GM23338 (cell line): ENCODE measurements at regions not wholly inside any gene's neighbourhood (a gene's known extent, or its start where the extent isn't known, plus 50 kb on each side); places are given as distances from the start of the nearest gene placed in this dataset.

Experiments
- ATAC-seq: fragments of 200-7000 bp; cut with Tn5 transposase; 3 replicates; pipeline ENCODE4 v1.9.1; 2020
- DNase-seq: peaks from one replicate; pipeline ENCODE4 v3.0.0-alpha.2; 2015; ENCODE audit warnings: low spot score
- H2AFZ ChIP-seq: fragments of 200-600 bp; sonication (generic); 2 replicates; pipeline ENCODE4 v1.8.0; 2016; ENCODE audit warnings: antibody characterized with exemption, mild to moderate bottlenecking, moderate library complexity
- H3F3A ChIP-seq: fragments of 200-600 bp; sonication (generic); replicated peaks from 2 replicates; pipeline ENCODE4 v1.8.0; 2017; ENCODE audit warnings: antibody characterized with exemption, mixed run types, low read depth
- H3K27ac ChIP-seq: fragments of 200-600 bp; sonication (generic); 2 replicates; pipeline ENCODE4 v1.6.1; 2016; ENCODE audit warnings: low read depth
- H3K27me3 ChIP-seq: fragments of 200-600 bp; sonication (generic); 2 replicates; pipeline ENCODE4 v1.8.0; 2016; ENCODE audit warnings: mild to moderate bottlenecking, mixed run types, moderate library complexity; ENCODE audit not compliant: insufficient read depth
- H3K36me3 ChIP-seq: fragments of 200-600 bp; sonication (generic); 2 replicates; pipeline ENCODE4 v1.8.0; 2016; ENCODE audit warnings: mild to moderate bottlenecking; ENCODE audit not compliant: insufficient read depth
- H3K4me1 ChIP-seq: fragments of 200-600 bp; sonication (generic); 2 replicates; pipeline ENCODE4 v1.8.0; 2016; ENCODE audit warnings: mild to moderate bottlenecking, moderate library complexity; ENCODE audit not compliant: insufficient read depth
- H3K4me2 ChIP-seq: fragments of 200-600 bp; sonication (generic); 2 replicates; pipeline ENCODE4 v1.7.1; 2017; ENCODE audit warnings: mixed run types
- H3K4me3 ChIP-seq: fragments of 200-600 bp; sonication (generic); 2 replicates; pipeline ENCODE4 v1.6.1; 2016; ENCODE audit warnings: mixed run types
- H3K79me2 ChIP-seq: fragments of 200-600 bp; sonication (generic); replicated peaks from 2 replicates; pipeline ENCODE4 v1.8.0; 2017; ENCODE audit warnings: mild to moderate bottlenecking; ENCODE audit not compliant: insufficient read depth
- H3K9me2 ChIP-seq: fragments of 200-600 bp; sonication (generic); 2 replicates; pipeline ENCODE4 v1.8.0; 2017; ENCODE audit not compliant: insufficient read depth
- H4K20me1 ChIP-seq: fragments of 200-600 bp; sonication (generic); replicated peaks from 2 replicates; pipeline ENCODE4 v1.8.0; 2017; ENCODE audit warnings: mild to moderate bottlenecking; ENCODE audit not compliant: insufficient read depth
- H3K27ac Mint-ChIP-seq: 2 replicates; pipeline ENCODE4 v1.8.0; 2020; ENCODE audit warnings: inconsistent platforms, mild to moderate bottlenecking, moderate library complexity, mixed read lengths
- H3K27me3 Mint-ChIP-seq: 3 replicates; pipeline ENCODE4 v1.8.0; 2022; ENCODE audit warnings: low read depth, mild to moderate bottlenecking, moderate library complexity, mixed read lengths, inconsistent platforms; ENCODE audit not compliant: insufficient read depth, poor library complexity
- H3K36me3 Mint-ChIP-seq: 3 replicates; pipeline ENCODE4 v1.8.0; 2021; ENCODE audit warnings: low read depth, mild to moderate bottlenecking, inconsistent platforms, moderate library complexity, mixed read lengths
- H3K4me1 Mint-ChIP-seq: 3 replicates; pipeline ENCODE4 v1.8.0; 2020; ENCODE audit warnings: mild to moderate bottlenecking, inconsistent platforms, mixed read lengths
- H3K4me3 Mint-ChIP-seq: 3 replicates; pipeline ENCODE4 v1.8.0; 2021; ENCODE audit warnings: moderate library complexity, mild to moderate bottlenecking, inconsistent platforms, mixed read lengths
- H3K9me3 Mint-ChIP-seq: 3 replicates; pipeline ENCODE4 v1.8.0; 2020; ENCODE audit warnings: moderate library complexity, mild to moderate bottlenecking, inconsistent platforms, mixed read lengths
- CREB1 ChIP-seq: fragments of 250-450 bp; sonication (Bioruptor Pico); IDR thresholded peaks from 2 replicates; pipeline ENCODE4 v1.5.0; 2020; ENCODE audit warnings: low read depth, mild to moderate bottlenecking, moderate library complexity
- CTCF ChIP-seq, 2 experiments: fragments of 200-600 bp in 1 of 2; sonication (generic) in 1 of 2; conservative IDR thresholded peaks; 2 replicates each; pipeline versions ENCODE4 v1.5.1 to v1.6.1; 2016 to 2017; ENCODE audit warnings: antibody characterized with exemption in 2 of 2, low read depth in 2 of 2, mild to moderate bottlenecking in 2 of 2, moderate library complexity in 1 of 2
- ETS1 ChIP-seq: IDR thresholded peaks from 2 replicates; pipeline ENCODE4 v1.6.1; 2016; ENCODE audit warnings: antibody characterized with exemption
- EZH2 ChIP-seq: fragments of 200-600 bp; sonication (generic); IDR thresholded peaks from one replicate; pipeline ENCODE4 v1.8.0; 2017; ENCODE audit warnings: antibody characterized with exemption, mild to moderate bottlenecking, low read depth; ENCODE audit not compliant: unreplicated experiment
- JUNB ChIP-seq: IDR thresholded peaks from one replicate; pipeline ENCODE4 v1.6.1; 2016; ENCODE audit warnings: antibody characterized with exemption; ENCODE audit not compliant: unreplicated experiment
- POLR2AphosphoS5 ChIP-seq: IDR thresholded peaks from 2 replicates; pipeline ENCODE4 v1.6.1; 2016; ENCODE audit warnings: antibody characterized with exemption, low read depth
- REST ChIP-seq: IDR thresholded peaks from one replicate; pipeline ENCODE4 v1.6.1; 2018; ENCODE audit warnings: antibody characterized with exemption; ENCODE audit not compliant: unreplicated experiment
- STAT1 ChIP-seq: IDR thresholded peaks from one replicate; pipeline ENCODE4 v1.6.1; 2016; ENCODE audit warnings: antibody characterized with exemption; ENCODE audit not compliant: unreplicated experiment
- ZNF114 ChIP-seq: fragments of 250-450 bp; sonication (Bioruptor Pico); IDR thresholded peaks from 2 replicates; pipeline ENCODE4 v1.5.0; 2020; ENCODE audit warnings: mild to moderate bottlenecking, moderate library complexity
- ZNF462 ChIP-seq: fragments of 250-450 bp; sonication (Bioruptor Pico); IDR thresholded peaks from 2 replicates; pipeline ENCODE4 v1.5.0; 2020; ENCODE audit warnings: mild to moderate bottlenecking, moderate library complexity

DNA sequence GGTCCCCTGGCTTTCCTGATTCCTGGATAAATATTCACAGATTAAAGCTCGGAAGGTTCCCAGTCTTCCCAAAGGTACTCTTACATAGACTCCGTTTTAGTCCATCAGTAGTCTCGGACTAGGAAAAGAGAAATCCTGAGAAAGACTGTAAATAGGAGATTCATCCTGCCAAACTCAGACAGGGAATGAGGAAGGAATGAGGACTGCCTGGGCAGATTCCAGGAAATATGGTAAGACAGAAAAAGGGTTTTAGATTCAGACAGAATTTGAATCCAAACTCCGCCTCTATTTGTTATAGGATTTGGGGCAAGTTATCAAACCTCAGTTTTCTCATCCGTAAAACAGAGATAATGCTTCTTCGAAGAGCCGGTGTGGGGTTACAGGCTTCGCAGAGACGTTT is 77.8 kb upstream of the VGLL4 start (continued):
- TF ChIP-seq CTCF (conservative IDR thresholded peaks at IDR 0.05; ENCODE audit: low read depth in 2 of 2) (no peak), EZH2 (no peak), POLR2AphosphoS5 (no peak), STAT1 (no peak), ZNF462 (CRISPR knock-in tag) (no peak)

- no peaks in the 10 kb centered on the region for H3K9me2 ChIP-seq
- H3K4me1 Mint-ChIP-seq = peaks cover 37% of the 10 kb centered on the region
- peak overlapping the region; percentile 98 for H3K4me3 ChIP-seq
- no peak overlapping the region for H3K27ac Mint-ChIP-seq
- peaks cover 26% of the 10 kb centered on the region for H3K4me1 ChIP-seq
- peak overlapping the region; percentile 84 for H3K4me3 Mint-ChIP-seq
- ATAC-seq (no peak), DNase-seq (no peak)
- H3K4me2 ChIP-seq = peak overlapping the region; percentile 79
- no peak overlapping the region for H3K27ac ChIP-seq
- H3K9me3 Mint-ChIP-seq = no peaks in the 10 kb centered on the region
- peaks cover 2% of the 10 kb centered on the region for H3K27me3 Mint-ChIP-seq
- H2AFZ ChIP-seq = peak overlapping the region; percentile 99
- H3K79me2 ChIP-seq = peaks cover 21% of the 10 kb centered on the region
- H3K27me3 ChIP-seq = peaks cover 26% of the 10 kb centered on the region; the same call in 1 of the 2 replicates
- no peaks in the 10 kb centered on the region; the same call in 1 of the 2 replicates for H3F3A ChIP-seq
- H3K36me3 ChIP-seq = no peaks in the 10 kb centered on the region
- no peaks in the 10 kb centered on the region for H4K20me1 ChIP-seq
- no peaks in the 10 kb centered on the region; the same call in 2 of the 3 replicates for H3K36me3 Mint-ChIP-seq
- TF ChIP-seq REST (no peak), JUNB (no peak), STAT1 (no peak), ETS1 (no peak), CREB1 (CRISPR knock-in tag) (no peak), ZNF114 (CRISPR knock-in tag) (no peak)
Measured at GRCh38 chr3:11720917-11721411, 77.2 kb upstream of the VGLL4 start.
